Spinal cord (tissue), 9 donors: ENCODE measurements at regions not wholly inside any gene's neighbourhood (a gene's known extent, or its start where the extent isn't known, plus 50 kb on each side); places are given as distances from the start of the nearest gene placed in this dataset.

Source experiments
- DNase-seq, 6 donors: peaks; one replicate each; pipeline versions ENCODE4 v3.0.0 to v3.0.0-alpha.2; 2013 to 2015; ENCODE audit warnings: low spot score in 6 of 6, low read depth in 4 of 6
- H3K27ac ChIP-seq: one replicate; pipeline ENCODE4 v1.5.1; 2013; ENCODE audit warnings: low read depth, low read length, control low read depth
- H3K27me3 ChIP-seq: one replicate; pipeline ENCODE4 v1.6.1; 2013; ENCODE audit warnings: low read length; ENCODE audit not compliant: control insufficient read depth, insufficient read depth
- H3K36me3 ChIP-seq: one replicate; pipeline ENCODE4 v1.6.1; 2013; ENCODE audit warnings: low read length; ENCODE audit not compliant: control insufficient read depth, insufficient read depth
- H3K4me1 ChIP-seq: one replicate; pipeline ENCODE4 v1.6.1; 2013; ENCODE audit warnings: low read length; ENCODE audit not compliant: control insufficient read depth, insufficient read depth
- H3K4me3 ChIP-seq: one replicate; pipeline ENCODE4 v1.5.1; 2013; ENCODE audit warnings: low read depth, low read length, control low read depth
- H3K9me3 ChIP-seq: one replicate; pipeline ENCODE4 v1.6.1; 2013; ENCODE audit warnings: low read length; ENCODE audit not compliant: control insufficient read depth, insufficient read depth
- WGBS: methylation state at CpG from one replicate; pipeline ENCODE4 v1.1.5; 2013; ENCODE audit warnings: missing lambda C conversion rate; ENCODE audit not compliant: insufficient coverage; 5-methylcytosine and 5-hydroxymethylcytosine counted together
- donor health status: healthy.

DNA sequence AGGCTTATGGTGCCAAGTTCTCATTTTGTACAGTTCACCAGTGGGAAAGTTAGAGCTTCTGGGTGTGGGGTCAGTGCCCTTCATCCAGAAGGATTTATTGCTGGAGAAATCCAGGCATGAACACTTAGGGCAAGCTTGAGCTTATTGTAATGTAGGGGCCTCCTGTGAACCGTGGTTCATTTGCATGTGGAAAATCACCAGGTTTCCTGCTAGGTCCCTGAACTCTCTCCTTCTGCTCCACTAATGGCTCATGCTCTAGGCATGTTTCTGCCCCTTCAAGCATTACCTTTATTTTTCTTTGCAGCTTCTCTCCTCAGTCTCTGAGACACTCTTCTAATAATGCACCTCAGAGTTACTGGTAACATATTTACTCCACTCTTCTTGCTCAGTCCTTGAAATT lies 79.3 kb upstream of the FAM98A start:
- DNase-seq, result no peak
- H3K4me3 ChIP-seq, result no peak overlapping the region
- no peaks in the 10 kb centered on the region for H3K36me3 ChIP-seq
- peaks cover 9% of the 10 kb centered on the region for H3K4me1 ChIP-seq
- no peaks in the 10 kb centered on the region for H3K27me3 ChIP-seq
- H3K9me3 ChIP-seq, result no peaks in the 10 kb centered on the region
- H3K27ac ChIP-seq, result no peak overlapping the region
- WGBS, result 13% methylated on average over 1 of the region's 1 CpG

DNA sequence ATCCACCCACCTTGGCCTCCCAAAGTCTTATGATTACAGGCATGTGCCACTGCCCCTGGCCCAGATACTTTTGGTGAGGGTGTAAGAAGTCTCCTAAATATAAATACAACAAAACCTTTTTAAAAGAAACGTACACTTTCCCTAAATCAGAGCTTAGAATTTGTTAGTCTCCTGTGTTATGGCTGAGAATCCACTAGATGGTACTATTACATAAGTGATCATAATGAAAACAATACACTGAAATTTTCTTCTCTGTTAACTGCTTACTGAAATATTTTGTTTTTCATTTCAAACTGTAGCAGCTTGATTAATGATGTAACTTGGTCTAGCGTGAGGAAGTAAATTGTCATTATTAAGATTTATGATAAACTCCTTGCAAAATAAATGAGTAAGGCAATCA lies 74.8 kb upstream of the FAM98A start:
- no peaks in the 10 kb centered on the region for H3K27me3 ChIP-seq
- H3K4me3 ChIP-seq, result no peak overlapping the region
- H3K9me3 ChIP-seq, result no peaks in the 10 kb centered on the region
- no peak overlapping the region for H3K27ac ChIP-seq
- no peaks in the 10 kb centered on the region for H3K4me1 ChIP-seq
- no peaks in the 10 kb centered on the region for H3K36me3 ChIP-seq
- no CpG with 5 or more reads among the region's 2 CpGs for WGBS
- DNase-seq, result peak in 5 of 6 donors; percentile 7 to 84 (median 26)

DNA sequence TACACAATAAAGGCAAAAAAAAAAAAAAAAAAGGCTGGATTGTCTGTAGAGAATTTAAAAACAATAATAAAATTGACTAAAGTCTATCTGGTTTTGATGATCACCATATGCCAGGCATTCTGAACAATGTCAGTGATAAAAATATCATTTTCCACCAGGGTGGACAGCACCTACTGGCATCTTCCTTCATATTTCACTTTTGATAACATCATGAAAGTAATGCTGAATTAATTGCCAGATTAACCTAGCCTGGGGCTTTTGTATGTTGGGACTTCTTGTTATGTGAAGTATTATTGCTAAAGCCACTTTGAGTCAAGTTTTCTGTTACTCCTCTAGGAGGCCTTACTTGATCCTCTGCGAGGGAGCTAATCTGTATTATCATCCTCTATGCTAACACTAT lies 73.8 kb upstream of the FAM98A start:
- no CpG with 5 or more reads among the region's 1 CpG for WGBS

DNA sequence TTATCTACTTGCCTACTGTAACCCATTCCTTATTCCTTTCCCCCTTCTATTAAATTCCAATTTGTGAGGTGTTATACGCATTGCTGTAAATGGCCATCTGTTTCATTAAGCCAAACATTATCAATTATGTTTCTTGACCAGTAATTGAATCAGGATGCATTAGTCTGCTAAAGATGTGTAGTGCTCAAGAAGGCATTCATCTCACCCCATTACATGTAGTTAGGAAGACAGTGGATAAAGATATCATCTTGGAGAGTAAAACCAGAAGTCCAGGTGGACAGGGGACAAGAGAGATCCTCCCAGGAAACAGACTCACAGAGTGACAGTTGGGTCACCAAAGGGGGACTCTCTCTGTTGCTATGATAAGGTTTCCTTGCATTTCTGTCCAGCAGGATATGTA lies 73.3 kb upstream of the FAM98A start:
- H3K9me3 ChIP-seq, result no peaks in the 10 kb centered on the region
- no peak overlapping the region for H3K4me3 ChIP-seq
- no peaks in the 10 kb centered on the region for H3K27me3 ChIP-seq
- H3K36me3 ChIP-seq, result no peaks in the 10 kb centered on the region
- H3K4me1 ChIP-seq, result no peaks in the 10 kb centered on the region
- no CpG with 5 or more reads among the region's 1 CpG for WGBS
- no peak for DNase-seq
- H3K27ac ChIP-seq, result no peak overlapping the region

More for the DNA sequence above, 73.8 kb upstream of the FAM98A start:
- Histone ChIP-seq H3K4me3 (no peak overlapping the region), H3K27ac (no peak overlapping the region), H3K36me3 (no peaks in the 10 kb centered on the region), H3K27me3 (no peaks in the 10 kb centered on the region), H3K4me1 (no peaks in the 10 kb centered on the region), H3K9me3 (no peaks in the 10 kb centered on the region)
- DNase-seq, result no peak

DNA sequence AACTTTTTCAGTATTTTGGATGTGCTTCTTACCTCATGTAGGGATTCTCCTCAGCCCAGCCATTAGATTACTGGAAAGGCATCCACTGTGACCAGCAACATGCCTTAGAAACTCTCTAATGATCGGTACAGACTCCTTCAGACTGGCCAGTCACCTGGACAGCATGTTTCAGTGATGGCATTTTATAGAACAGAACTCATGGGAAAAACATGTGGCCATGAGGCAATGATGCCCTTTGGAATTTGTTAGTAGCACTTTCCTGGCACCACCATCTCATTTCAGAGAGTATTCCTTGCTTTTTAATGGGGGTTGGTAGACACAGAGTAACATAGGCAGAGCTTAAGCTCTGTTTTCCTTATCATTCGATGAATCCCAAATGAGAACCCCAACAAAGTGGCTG lies 72.1 kb upstream of the FAM98A start:
- no peak for DNase-seq
- Histone ChIP-seq H3K9me3 (no peaks in the 10 kb centered on the region), H3K4me3 (no peak overlapping the region), H3K27me3 (no peaks in the 10 kb centered on the region), H3K36me3 (no peaks in the 10 kb centered on the region), H3K4me1 (no peaks in the 10 kb centered on the region), H3K27ac (no peak overlapping the region)
- 100% methylated on average over 2 of the region's 2 CpGs for WGBS

DNA sequence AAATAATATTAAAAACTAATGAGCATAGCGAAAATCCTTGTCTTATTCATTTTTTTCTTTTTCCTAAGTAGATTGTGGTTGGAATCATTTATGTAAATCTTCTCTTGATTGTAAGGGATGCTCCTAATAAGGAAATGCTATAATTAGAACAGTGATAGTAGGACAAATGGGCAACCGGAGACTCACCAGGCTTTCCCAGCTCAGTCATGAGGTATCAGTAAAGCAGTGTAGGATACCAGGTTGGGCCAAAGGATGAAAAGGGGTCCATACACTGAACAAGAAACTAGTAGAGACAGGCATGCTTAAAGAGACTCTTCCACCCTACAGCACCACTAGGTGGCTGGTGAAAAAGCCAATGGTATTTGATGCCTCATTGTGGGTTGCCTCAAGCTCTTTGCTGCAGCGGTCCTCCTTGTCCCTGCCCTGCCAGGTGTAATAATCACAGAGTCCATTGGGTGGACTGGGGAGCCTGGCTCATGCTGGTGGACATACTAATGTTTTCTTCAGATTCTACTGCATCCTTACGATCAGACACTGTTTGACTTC lies 71.4 kb upstream of the FAM98A start:
- no peaks in the 10 kb centered on the region for H3K4me1 ChIP-seq
- peak in 1 of 6 donors; percentile 39 for DNase-seq
- 91% methylated on average over 3 of the region's 4 CpGs for WGBS
- H3K4me3 ChIP-seq, result no peak overlapping the region
- no peaks in the 10 kb centered on the region for H3K36me3 ChIP-seq
- H3K9me3 ChIP-seq, result no peaks in the 10 kb centered on the region
- no peak overlapping the region for H3K27ac ChIP-seq
- H3K27me3 ChIP-seq, result no peaks in the 10 kb centered on the region

DNA sequence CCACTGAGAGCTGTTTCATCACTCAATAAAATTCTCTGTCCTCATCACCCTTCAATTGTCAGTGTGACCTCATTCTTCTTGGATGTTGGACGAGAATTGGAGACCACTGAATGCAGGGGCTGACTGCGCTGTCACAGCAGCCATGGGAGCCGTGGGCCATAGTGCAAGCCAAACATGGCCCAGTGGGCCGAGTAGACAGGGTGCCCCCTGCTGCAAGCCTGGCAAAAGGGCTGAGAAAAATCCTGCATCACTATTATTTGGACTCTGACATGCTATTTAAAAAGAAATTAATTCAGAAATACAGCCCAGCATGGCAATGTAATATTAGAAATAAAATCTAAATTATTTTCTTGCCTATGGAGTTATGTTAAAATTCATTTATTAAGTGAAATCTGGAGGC lies 67.8 kb upstream of the FAM98A start:
- Histone ChIP-seq H3K9me3 (peaks cover 2% of the 10 kb centered on the region), H3K27ac (no peak overlapping the region), H3K27me3 (no peaks in the 10 kb centered on the region), H3K4me1 (no peaks in the 10 kb centered on the region), H3K36me3 (no peaks in the 10 kb centered on the region), H3K4me3 (no peak overlapping the region)
- no peak for DNase-seq
- 85% methylated on average over 3 of the region's 4 CpGs for WGBS

DNA sequence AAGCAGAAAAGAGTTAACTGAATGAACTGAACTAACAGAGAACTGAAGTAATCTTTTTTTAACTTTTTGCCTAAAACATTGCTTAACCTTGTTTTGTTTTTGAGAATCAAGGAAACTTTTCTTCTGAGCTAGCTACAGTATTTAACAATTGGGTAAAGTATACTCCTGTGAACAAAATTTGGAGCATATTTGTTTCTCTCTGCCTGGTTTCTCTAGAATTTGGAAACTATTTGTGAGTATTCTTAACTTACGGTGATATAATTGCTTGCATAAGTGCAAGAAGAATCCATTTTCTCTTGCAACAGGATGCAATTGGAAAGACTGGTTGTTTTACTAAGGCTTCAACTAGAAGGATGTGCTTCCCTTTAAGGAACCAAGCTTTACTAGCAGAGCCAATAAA lies 65.9 kb upstream of the FAM98A start:
- peaks cover 2% of the 10 kb centered on the region for H3K9me3 ChIP-seq
- no peak for DNase-seq
- no peak overlapping the region for H3K27ac ChIP-seq
- H3K4me3 ChIP-seq, result no peak overlapping the region
- no peaks in the 10 kb centered on the region for H3K27me3 ChIP-seq
- WGBS, result no CpG with 5 or more reads among the region's 1 CpG
- no peaks in the 10 kb centered on the region for H3K4me1 ChIP-seq
- H3K36me3 ChIP-seq, result no peaks in the 10 kb centered on the region

DNA sequence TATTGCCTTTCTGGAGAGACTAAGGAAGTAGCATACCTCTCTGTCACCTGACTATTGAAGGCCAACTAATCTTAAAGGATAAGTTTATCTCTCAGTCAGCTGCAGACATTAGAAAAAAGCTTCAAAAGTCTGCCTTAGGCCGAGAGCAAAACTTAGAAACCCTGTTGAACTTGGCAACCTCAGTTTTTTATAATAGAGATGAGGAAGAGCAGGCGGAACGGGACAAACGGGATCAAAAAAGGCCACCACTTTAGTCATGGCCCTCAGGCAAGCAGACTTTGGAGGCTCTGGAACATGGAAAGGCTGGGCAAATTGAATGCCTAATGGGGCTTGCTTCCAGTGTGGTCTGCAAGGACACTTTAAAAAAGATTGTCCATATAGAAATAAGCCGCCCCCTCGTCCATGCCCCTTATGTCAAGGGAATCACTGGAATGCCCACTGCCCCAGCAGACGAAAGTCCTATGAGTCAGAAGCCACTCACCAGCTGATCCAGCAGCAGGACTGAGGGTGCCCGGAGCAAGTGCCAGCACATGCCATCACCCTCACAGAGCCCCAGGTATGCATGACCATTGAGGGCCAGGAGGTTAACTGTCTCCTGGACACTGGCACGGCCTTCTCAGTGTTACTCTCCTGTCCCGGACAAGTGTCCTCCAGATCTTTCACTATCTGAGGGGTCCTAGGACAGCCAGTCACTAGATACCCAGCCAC lies 61.5 kb upstream of the FAM98A start:
- no peak for DNase-seq
- WGBS, result 90% methylated on average over 10 of the region's 10 CpGs
- H3K27ac ChIP-seq, result no peak overlapping the region
- H3K4me1 ChIP-seq, result no peaks in the 10 kb centered on the region
- H3K36me3 ChIP-seq, result no peaks in the 10 kb centered on the region
- no peak overlapping the region for H3K4me3 ChIP-seq
- peaks cover 2% of the 10 kb centered on the region for H3K9me3 ChIP-seq
- no peaks in the 10 kb centered on the region for H3K27me3 ChIP-seq

DNA sequence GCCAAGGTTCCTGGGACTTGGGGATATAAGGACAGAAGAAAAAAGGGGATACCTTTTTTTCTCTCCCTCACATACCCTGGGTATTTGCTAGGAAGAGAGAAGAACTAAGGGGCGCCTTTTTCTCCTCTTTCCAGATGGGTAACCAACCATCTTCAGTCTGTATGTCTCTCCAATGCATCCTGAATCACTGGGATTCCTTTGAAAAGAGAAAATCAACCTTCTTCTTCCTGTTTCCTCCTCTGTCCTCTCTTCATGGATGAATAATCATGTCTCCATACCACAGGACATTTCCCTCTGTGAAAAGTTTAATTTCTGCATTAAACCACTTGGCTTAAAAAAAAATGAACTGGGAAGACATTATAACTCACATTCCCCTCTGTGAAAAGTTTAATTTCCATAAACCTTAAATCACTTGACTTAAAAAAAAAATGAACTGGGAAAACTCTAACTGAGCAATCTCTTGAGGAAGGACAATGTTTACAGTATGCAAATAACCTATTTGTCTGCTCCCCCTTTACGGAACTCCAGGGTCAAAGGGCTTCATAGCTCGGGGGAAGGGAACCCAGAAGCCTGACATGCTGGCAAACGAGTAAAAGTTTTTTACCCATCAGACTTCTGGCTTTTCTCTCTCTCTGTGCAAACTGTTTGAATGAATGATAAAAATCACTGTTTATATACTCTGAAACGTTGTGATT lies 56.7 kb upstream of the FAM98A start:
- H3K4me1 ChIP-seq, result no peaks in the 10 kb centered on the region
- H3K36me3 ChIP-seq, result no peaks in the 10 kb centered on the region
- WGBS, result 100% methylated on average over 2 of the region's 5 CpGs
- H3K27ac ChIP-seq, result no peak overlapping the region
- H3K4me3 ChIP-seq, result no peak overlapping the region
- DNase-seq, result no peak
- no peaks in the 10 kb centered on the region for H3K27me3 ChIP-seq
- H3K9me3 ChIP-seq, result no peaks in the 10 kb centered on the region
